ENCODE measurements at regions not wholly inside any gene's neighbourhood (a gene's known extent, or its start where the extent isn't known, plus 50 kb on each side); places are given as distances from the start of the nearest gene placed in this dataset.

DNA sequence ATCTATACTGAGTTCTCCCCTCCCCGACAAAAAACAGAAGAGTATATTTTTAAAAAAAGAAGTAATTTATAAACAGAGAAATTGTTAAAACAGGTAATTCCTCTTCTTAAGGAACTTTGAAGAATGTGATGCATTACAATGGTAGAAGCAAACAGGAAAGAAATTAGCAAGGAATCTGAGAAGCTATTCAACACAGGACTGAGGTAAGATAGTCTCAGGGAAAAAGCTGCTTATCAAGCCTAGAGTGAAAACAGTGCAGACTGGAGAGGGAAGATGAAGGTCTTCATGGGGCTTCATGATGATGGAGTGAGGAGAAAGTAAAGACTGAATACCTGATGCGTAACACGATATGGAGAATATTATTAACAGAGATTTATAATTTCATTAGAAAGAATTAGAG, 880.0 kb downstream of the SLC16A7 start:
- CTCF ChIA-PET: no interaction called here
- no peaks in the 10 kb centered on the region for H3K4me1 Mint-ChIP-seq
- H3K4me1 ChIP-seq (ENCODE audit: control insufficient read depth in 2 of 2, insufficient read depth in 2 of 2, low read length in 2 of 2): no peaks in the 10 kb centered on the region
- POLR2A ChIA-PET: no interaction called here
- H3K36me3 Mint-ChIP-seq: no peaks in the 10 kb centered on the region
- H3K4me3 Mint-ChIP-seq: no peak overlapping the region
- H3K4me3 ChIP-seq (ENCODE audit: low read length): no peak overlapping the region
- no peak for DNase-seq
- no peak overlapping the region for H3K27ac ChIP-seq (ENCODE audit: low read depth, low read length)
- no peaks in the 10 kb centered on the region for H3K27me3 Mint-ChIP-seq
- H3K9me3 Mint-ChIP-seq: no peaks in the 10 kb centered on the region
- intact Hi-C loops (cut with micrococcal nuclease): no loop called here
- H3K27me3 ChIP-seq (ENCODE audit: control insufficient read depth in 2 of 2, insufficient read depth in 2 of 2, low read length in 2 of 2): no peaks in the 10 kb centered on the region
- ATAC-seq: no peak
- H3K9me3 ChIP-seq (ENCODE audit: control insufficient read depth in 2 of 3, low read length in 3 of 3): no peaks in the 10 kb centered on the region
- no peaks in the 10 kb centered on the region for H3K36me3 ChIP-seq (ENCODE audit: control insufficient read depth in 2 of 3, insufficient read depth in 3 of 3, low read length in 3 of 3)
- H3K27ac Mint-ChIP-seq: no peak overlapping the region

DNA sequence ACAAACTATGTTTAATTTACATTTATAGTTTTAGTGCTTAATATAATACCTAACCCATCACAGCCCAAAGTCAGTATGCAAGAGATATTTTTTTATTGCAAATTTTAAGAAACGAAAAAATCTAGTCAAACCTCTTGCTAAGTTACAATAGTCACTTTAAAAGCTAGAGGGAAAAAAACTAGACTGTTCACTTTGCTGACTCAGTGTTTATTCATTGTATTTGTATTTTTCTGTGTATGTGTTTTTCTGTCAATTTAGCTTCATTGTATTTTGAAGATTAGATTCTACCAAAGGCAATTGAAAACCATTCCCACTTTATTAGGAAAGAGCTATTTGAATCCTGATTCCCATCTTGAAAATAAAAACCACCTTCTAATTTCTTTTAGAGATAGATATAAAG, 891.5 kb downstream of the SLC16A7 start:
- ChIA-PET POLR2A (no interaction called here), CTCF (no interaction called here)
- no peaks in the 10 kb centered on the region for H3K4me1 ChIP-seq (ENCODE audit: control insufficient read depth in 2 of 2, insufficient read depth in 2 of 2, low read length in 2 of 2)
- H3K27me3 Mint-ChIP-seq: no peaks in the 10 kb centered on the region
- peaks cover 0 to 18% (median 0%) of the 10 kb centered on the region in 11 donors for H3K9me3 Mint-ChIP-seq
- no peak for DNase-seq
- H3K27ac Mint-ChIP-seq: no peak overlapping the region
- no peaks in the 10 kb centered on the region for H3K4me1 Mint-ChIP-seq
- intact Hi-C loops (cut with micrococcal nuclease): no loop called here
- H3K4me3 ChIP-seq (ENCODE audit: low read length): no peak overlapping the region
- H3K36me3 ChIP-seq (ENCODE audit: control insufficient read depth in 2 of 3, insufficient read depth in 3 of 3, low read length in 3 of 3): no peaks in the 10 kb centered on the region
- H3K36me3 Mint-ChIP-seq: no peaks in the 10 kb centered on the region
- ATAC-seq: no peak
- no peaks in the 10 kb centered on the region for H3K9me3 ChIP-seq (ENCODE audit: control insufficient read depth in 2 of 3, low read length in 3 of 3)
- H3K4me3 Mint-ChIP-seq: no peak overlapping the region
- no peaks in the 10 kb centered on the region for H3K27me3 ChIP-seq (ENCODE audit: control insufficient read depth in 2 of 2, insufficient read depth in 2 of 2, low read length in 2 of 2)
- no peak overlapping the region for H3K27ac ChIP-seq (ENCODE audit: low read depth, low read length)

DNA sequence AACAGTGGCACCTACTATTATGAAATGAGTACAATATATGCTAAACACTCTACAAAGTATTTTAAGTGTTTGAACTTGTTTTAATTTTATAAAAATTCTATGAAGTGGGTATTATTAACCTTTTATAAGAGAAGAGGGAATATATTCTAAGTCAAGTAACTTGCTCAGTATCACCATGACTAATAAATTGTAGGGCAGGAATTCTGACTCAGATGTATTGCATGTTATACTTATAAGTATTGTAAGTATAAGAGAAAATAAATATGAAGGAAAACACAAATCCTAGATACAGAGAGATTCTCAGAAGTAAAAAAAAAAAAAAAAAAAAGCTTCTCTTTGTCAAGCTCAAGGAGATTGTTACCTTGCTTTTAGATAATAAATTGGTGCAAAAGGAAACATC, 893.2 kb downstream of the SLC16A7 start:
- no peak overlapping the region for H3K4me3 ChIP-seq (ENCODE audit: low read length)
- H3K36me3 ChIP-seq (ENCODE audit: control insufficient read depth in 2 of 3, insufficient read depth in 3 of 3, low read length in 3 of 3): no peaks in the 10 kb centered on the region
- ChIA-PET CTCF (no interaction called here), POLR2A (no interaction called here)
- peaks cover 0 to 6% (median 0%) of the 10 kb centered on the region in 11 donors for H3K9me3 Mint-ChIP-seq
- H3K4me3 Mint-ChIP-seq: no peak overlapping the region
- H3K27ac Mint-ChIP-seq: no peak overlapping the region
- no peak for ATAC-seq
- H3K27me3 ChIP-seq (ENCODE audit: control insufficient read depth in 2 of 2, insufficient read depth in 2 of 2, low read length in 2 of 2): no peaks in the 10 kb centered on the region
- intact Hi-C loops (cut with micrococcal nuclease): no loop called here
- H3K27ac ChIP-seq (ENCODE audit: low read depth, low read length): no peak overlapping the region
- H3K4me1 Mint-ChIP-seq: no peaks in the 10 kb centered on the region
- no peaks in the 10 kb centered on the region for H3K27me3 Mint-ChIP-seq
- no peaks in the 10 kb centered on the region for H3K9me3 ChIP-seq (ENCODE audit: control insufficient read depth in 2 of 3, low read length in 3 of 3)
- DNase-seq: no peak
- no peaks in the 10 kb centered on the region for H3K4me1 ChIP-seq (ENCODE audit: control insufficient read depth in 2 of 2, insufficient read depth in 2 of 2, low read length in 2 of 2)
- H3K36me3 Mint-ChIP-seq: no peaks in the 10 kb centered on the region

DNA sequence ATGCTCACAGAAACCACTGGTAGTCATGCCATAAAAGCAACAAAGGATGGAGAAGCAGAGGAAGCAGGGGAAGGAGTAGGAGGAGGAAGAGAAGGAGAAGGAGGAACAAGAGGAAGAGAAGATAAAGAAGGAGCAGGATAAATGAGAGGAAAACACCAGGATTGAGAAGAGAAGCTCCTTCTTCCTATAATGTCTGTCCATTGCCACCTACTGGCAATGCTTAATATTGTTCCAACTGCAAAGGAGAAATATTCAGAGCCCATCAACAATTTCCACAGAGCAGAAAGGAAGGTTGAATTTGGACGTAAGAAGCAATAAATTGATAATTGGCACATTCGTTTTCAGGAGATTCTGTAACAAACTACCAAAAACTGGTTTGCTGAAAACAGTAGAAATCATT, 898.4 kb downstream of the SLC16A7 start:
- Histone ChIP-seq H3K27ac (ENCODE audit: low read depth, low read length) (no peak overlapping the region), H3K4me3 (ENCODE audit: low read length) (no peak overlapping the region), H3K27me3 (ENCODE audit: control insufficient read depth in 2 of 2, insufficient read depth in 2 of 2, low read length in 2 of 2) (no peaks in the 10 kb centered on the region), H3K4me1 (ENCODE audit: control insufficient read depth in 2 of 2, insufficient read depth in 2 of 2, low read length in 2 of 2) (no peaks in the 10 kb centered on the region), H3K9me3 (ENCODE audit: control insufficient read depth in 2 of 3, low read length in 3 of 3) (no peaks in the 10 kb centered on the region), H3K36me3 (ENCODE audit: control insufficient read depth in 2 of 3, insufficient read depth in 3 of 3, low read length in 3 of 3) (no peaks in the 10 kb centered on the region)
- ATAC-seq: no peak
- Mint-ChIP-seq H3K27ac (no peak overlapping the region), H3K27me3 (no peaks in the 10 kb centered on the region), H3K4me3 (no peak overlapping the region), H3K9me3 (peaks cover 0 to 7% (median 2%) of the 10 kb centered on the region in 11 donors), H3K4me1 (no peaks in the 10 kb centered on the region), H3K36me3 (no peaks in the 10 kb centered on the region)
- intact Hi-C loops (cut with micrococcal nuclease): no loop called here
- no peak for DNase-seq
- CTCF ChIA-PET: no interaction called here
- POLR2A ChIA-PET: no interaction called here

DNA sequence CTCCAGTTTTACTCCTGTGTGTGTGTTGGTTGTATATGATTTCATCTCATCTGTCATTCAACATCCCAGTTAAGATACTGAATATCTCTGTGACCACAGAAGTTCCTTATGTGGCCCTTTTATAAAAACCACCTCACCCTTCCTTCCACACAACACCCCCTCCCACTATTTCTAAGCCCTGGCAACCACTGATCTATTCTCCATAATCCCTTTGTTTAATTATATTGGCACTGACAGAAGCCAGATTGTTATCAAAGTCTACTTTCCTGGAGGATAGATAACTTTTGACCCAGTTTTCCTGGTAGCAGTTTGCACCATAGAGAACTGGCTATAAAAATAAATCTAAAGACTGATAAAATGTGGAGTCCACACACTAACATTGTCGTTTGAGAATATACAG, 902.8 kb downstream of the SLC16A7 start:
- no peak for ATAC-seq
- no peak overlapping the region for H3K27ac Mint-ChIP-seq
- DNase-seq: no peak
- H3K9me3 Mint-ChIP-seq: peaks cover 0 to 8% (median 3%) of the 10 kb centered on the region in 11 donors
- no peaks in the 10 kb centered on the region for H3K36me3 Mint-ChIP-seq
- Histone ChIP-seq H3K27ac (ENCODE audit: low read depth, low read length) (no peak overlapping the region), H3K27me3 (ENCODE audit: control insufficient read depth in 2 of 2, insufficient read depth in 2 of 2, low read length in 2 of 2) (no peaks in the 10 kb centered on the region), H3K9me3 (ENCODE audit: control insufficient read depth in 2 of 3, low read length in 3 of 3) (no peaks in the 10 kb centered on the region), H3K4me3 (ENCODE audit: low read length) (no peak overlapping the region), H3K36me3 (ENCODE audit: control insufficient read depth in 2 of 3, insufficient read depth in 3 of 3, low read length in 3 of 3) (no peaks in the 10 kb centered on the region), H3K4me1 (ENCODE audit: control insufficient read depth in 2 of 2, insufficient read depth in 2 of 2, low read length in 2 of 2) (no peaks in the 10 kb centered on the region)
- no peaks in the 10 kb centered on the region for H3K27me3 Mint-ChIP-seq
- no peaks in the 10 kb centered on the region for H3K4me1 Mint-ChIP-seq
- intact Hi-C loops (cut with micrococcal nuclease): no loop called here
- POLR2A ChIA-PET: no interaction called here
- CTCF ChIA-PET: no interaction called here
- no peak overlapping the region for H3K4me3 Mint-ChIP-seq

DNA sequence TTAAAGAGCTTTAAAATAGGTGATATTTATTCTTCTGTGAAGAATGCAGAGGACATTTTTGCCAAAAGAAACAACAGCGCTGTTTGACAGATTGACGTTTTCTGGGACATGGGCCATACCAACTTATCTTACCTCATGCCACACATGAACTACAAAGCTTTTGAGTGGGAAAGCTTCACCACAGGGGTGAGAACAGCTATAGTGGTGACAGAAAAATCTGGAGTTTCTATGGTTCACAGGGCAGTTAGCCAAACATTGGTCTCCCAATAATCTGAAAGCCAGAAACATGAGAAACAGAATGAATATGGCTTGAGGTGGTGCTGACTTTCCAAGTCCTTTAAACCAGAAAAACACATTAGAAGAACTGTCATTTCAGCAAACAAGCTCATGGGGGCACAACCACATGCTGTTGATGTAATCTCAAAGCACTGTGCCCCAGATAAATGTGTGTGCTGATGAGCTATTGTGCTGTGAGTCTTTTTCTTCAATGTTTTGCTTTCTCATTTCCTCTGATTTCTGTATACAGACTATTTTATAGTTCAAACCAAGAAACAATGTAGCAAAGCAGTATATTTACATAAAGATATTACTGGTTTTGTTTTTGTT, 905.4 kb downstream of the SLC16A7 start:
- no peaks in the 10 kb centered on the region for H3K36me3 ChIP-seq (ENCODE audit: control insufficient read depth in 2 of 3, insufficient read depth in 3 of 3, low read length in 3 of 3)
- no peak overlapping the region for H3K27ac ChIP-seq (ENCODE audit: low read depth, low read length)
- no peak overlapping the region for H3K4me3 Mint-ChIP-seq
- intact Hi-C loops (cut with micrococcal nuclease): no loop called here
- H3K36me3 Mint-ChIP-seq: no peaks in the 10 kb centered on the region
- ChIA-PET CTCF (no interaction called here), POLR2A (no interaction called here)
- H3K9me3 Mint-ChIP-seq: peaks cover 0 to 14% (median 3%) of the 10 kb centered on the region in 11 donors
- H3K9me3 ChIP-seq (ENCODE audit: control insufficient read depth in 2 of 3, low read length in 3 of 3): no peaks in the 10 kb centered on the region
- no peak overlapping the region for H3K4me3 ChIP-seq (ENCODE audit: low read length)
- H3K4me1 ChIP-seq (ENCODE audit: control insufficient read depth in 2 of 2, insufficient read depth in 2 of 2, low read length in 2 of 2): no peaks in the 10 kb centered on the region
- H3K27me3 Mint-ChIP-seq: no peaks in the 10 kb centered on the region
- no peak for DNase-seq
- no peak overlapping the region for H3K27ac Mint-ChIP-seq
- no peaks in the 10 kb centered on the region for H3K4me1 Mint-ChIP-seq
- no peak for ATAC-seq
- no peaks in the 10 kb centered on the region for H3K27me3 ChIP-seq (ENCODE audit: control insufficient read depth in 2 of 2, insufficient read depth in 2 of 2, low read length in 2 of 2)

DNA sequence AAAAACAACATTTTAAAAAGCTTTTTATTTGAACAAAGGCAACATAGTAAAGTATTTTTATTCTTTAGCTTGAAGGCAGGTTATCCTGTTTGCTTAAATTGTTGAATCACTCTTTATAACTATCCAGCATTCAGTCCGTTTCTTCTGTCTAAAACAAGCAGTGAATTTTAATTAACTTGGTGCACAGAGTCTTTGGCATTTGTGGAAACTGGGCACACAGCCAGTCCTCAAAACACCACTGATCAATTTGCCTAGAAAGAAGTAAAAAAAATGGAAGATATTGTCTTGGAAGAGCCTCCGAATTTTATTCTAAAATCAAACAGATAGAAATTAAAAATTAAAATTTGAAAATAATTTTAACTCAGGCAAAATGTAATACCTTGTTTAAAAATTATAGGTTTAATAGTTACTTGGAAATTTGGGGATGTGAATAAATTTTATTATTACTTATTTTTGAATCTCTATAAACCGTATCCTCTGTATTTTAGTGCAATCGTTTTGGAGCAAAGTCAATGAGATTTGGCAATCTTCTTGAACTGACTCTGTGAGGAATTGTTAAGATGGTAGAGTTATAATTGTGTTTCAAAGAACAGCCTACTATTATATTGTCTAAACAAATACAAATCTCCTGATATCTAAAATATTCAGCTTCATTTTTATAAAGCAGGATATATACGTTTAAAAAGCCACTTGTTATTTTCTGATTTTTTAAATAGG, 927.0 kb downstream of the SLC16A7 start:
- no peaks in the 10 kb centered on the region for H3K4me1 Mint-ChIP-seq

More for the DNA sequence above, 927.0 kb downstream of the SLC16A7 start:
- POLR2A ChIA-PET: no interaction called here
- Mint-ChIP-seq H3K36me3 (no peaks in the 10 kb centered on the region), H3K27ac (no peak overlapping the region), H3K27me3 (no peaks in the 10 kb centered on the region), H3K9me3 (peaks cover 0 to 12% (median 3%) of the 10 kb centered on the region in 11 donors), H3K4me3 (no peak overlapping the region)
- no peak overlapping the region for H3K4me3 ChIP-seq (ENCODE audit: low read length)
- intact Hi-C loops (cut with micrococcal nuclease): no loop called here
- H3K27me3 ChIP-seq (ENCODE audit: control insufficient read depth in 2 of 2, insufficient read depth in 2 of 2, low read length in 2 of 2): no peaks in the 10 kb centered on the region
- H3K27ac ChIP-seq (ENCODE audit: low read depth, low read length): no peak overlapping the region
- H3K9me3 ChIP-seq (ENCODE audit: control insufficient read depth in 2 of 3, low read length in 3 of 3): no peaks in the 10 kb centered on the region
- H3K4me1 ChIP-seq (ENCODE audit: control insufficient read depth in 2 of 2, insufficient read depth in 2 of 2, low read length in 2 of 2): no peaks in the 10 kb centered on the region
- ATAC-seq (no peak), DNase-seq (no peak)
- CTCF ChIA-PET: no interaction called here
- H3K36me3 ChIP-seq (ENCODE audit: control insufficient read depth in 2 of 3, insufficient read depth in 3 of 3, low read length in 3 of 3): no peaks in the 10 kb centered on the region

All from naive thymus-derived CD4-positive, alpha-beta T cell (primary cell).